Small intestine (tissue), 7 donors: ENCODE measurements at regions not wholly inside any gene's neighbourhood (a gene's known extent, or its start where the extent isn't known, plus 50 kb on each side); places are given as distances from the start of the nearest gene placed in this dataset.

Experiments used
- DNase-seq, 2 donors: peaks; one replicate each; pipeline versions ENCODE4 v3.0.0 to v3.0.0-alpha.2; 2013
- FAIRE-seq: peaks from 2 replicates; lab custom pipeline; 2012; peaks lifted over from hg19 to GRCh38; lab: Jason Lieb, UNC
- H3K27ac ChIP-seq, 3 donors: one replicate each; pipeline ENCODE4 v1.5.1; 2013; ENCODE audit warnings: low read length in 2 of 3, mild to moderate bottlenecking in 2 of 3, control low read depth in 1 of 3, inconsistent platforms in 1 of 3, low read depth in 1 of 3, moderate library complexity in 1 of 3
- H3K27me3 ChIP-seq, 3 donors: one replicate each; pipeline ENCODE4 v1.6.1; 2013; ENCODE audit warnings: low read length in 3 of 3, inconsistent platforms in 1 of 3; ENCODE audit not compliant: control insufficient read depth in 3 of 3, insufficient read depth in 3 of 3
- H3K36me3 ChIP-seq, 3 donors: one replicate each; pipeline ENCODE4 v1.6.1; 2013; ENCODE audit warnings: low read length in 3 of 3, inconsistent platforms in 1 of 3, low read depth in 1 of 3, mild to moderate bottlenecking in 1 of 3, moderate library complexity in 1 of 3; ENCODE audit not compliant: control insufficient read depth in 3 of 3, insufficient read depth in 2 of 3
- H3K4me1 ChIP-seq, 3 donors: one replicate each; pipeline ENCODE4 v1.6.1; 2013; ENCODE audit warnings: low read length in 2 of 3, inconsistent platforms in 1 of 3, low read depth in 1 of 3, mild to moderate bottlenecking in 1 of 3, moderate library complexity in 1 of 3; ENCODE audit not compliant: control insufficient read depth in 3 of 3, insufficient read depth in 2 of 3
- H3K4me3 ChIP-seq, 3 donors: one replicate each; pipeline ENCODE4 v1.5.1; 2013; ENCODE audit warnings: low read length in 3 of 3, control low read depth in 1 of 3, inconsistent platforms in 1 of 3, low read depth in 1 of 3, mild to moderate bottlenecking in 1 of 3, moderate library complexity in 1 of 3
- H3K9me3 ChIP-seq, 2 donors: one replicate each; pipeline ENCODE4 v1.6.1; 2013; ENCODE audit warnings: low read depth in 1 of 2, low read length in 1 of 2; ENCODE audit not compliant: control insufficient read depth in 2 of 2, insufficient read depth in 1 of 2
- WGBS, 3 donors: extraction: QIAGEN DNeasy Blood & Tissue Kit; methylation state at CpG; one replicate each; pipeline ENCODE4 v1.1.7; 2013; 5-methylcytosine and 5-hydroxymethylcytosine counted together
- donor health status: healthy with polysubstance abuse.
- donor health status: control.
- donor health status: control.
- donor health status: Bipolar disorder and iron deficiency.
- donor health status: healthy.

DNA sequence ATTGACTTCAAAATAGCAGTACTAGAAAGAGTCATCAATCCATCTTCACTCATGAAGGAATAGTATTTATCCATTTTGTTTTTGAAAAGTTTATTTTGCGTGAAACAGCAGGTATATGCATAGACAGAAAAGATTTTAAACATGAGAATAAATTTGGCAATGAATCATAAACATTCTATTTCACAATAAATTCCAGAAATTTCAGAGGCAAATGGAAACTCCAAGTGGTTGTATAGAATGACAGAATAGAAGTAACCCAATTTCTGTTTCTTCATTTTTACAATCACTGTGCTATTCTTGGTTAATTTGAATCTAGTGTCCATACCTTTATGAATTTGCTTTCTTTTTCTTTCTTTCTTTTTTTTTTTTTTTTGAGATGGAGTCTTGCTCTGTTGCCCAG, 173.0 kb upstream of the ECI2 start:
- H3K9me3 ChIP-seq = peaks cover 0 to 5% of the 10 kb centered on the region in 2 donors
- no peak overlapping the region for H3K27ac ChIP-seq
- H3K27me3 ChIP-seq = peaks cover 0 to 2% (median 0%) of the 10 kb centered on the region in 3 donors
- H3K4me1 ChIP-seq = no peaks in the 10 kb centered on the region
- DNase-seq = no peak
- no peak for FAIRE-seq
- 0 to 38% (median 3%) methylated on average over 1 of the region's 1 CpG for WGBS, 3 donors
- no peaks in the 10 kb centered on the region for H3K36me3 ChIP-seq
- no peak overlapping the region for H3K4me3 ChIP-seq

DNA sequence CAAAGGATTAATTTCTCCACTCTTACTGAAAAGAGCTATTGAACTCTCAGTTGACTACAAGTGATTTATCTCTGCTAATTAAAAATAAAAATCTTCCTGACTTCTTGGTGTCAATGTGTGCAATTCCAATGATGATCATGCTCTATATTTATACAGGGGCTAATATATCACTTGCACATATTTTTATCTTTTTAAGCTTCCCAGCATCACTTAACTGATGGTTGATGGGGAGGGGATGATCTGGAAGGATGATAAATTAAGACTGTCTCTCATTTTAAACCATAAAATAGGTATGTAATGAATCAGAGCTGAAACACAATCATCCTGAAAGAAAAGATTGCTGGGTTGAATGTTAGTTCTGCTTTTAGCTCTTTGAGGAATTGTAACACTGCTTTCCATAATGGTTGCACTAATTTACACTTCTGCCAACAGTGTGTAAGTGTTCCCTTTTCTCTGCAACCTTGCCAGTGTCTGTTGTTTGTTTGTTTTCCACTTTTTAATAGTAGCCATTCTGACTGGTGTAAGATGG, 169.6 kb upstream of the ECI2 start:
- H3K4me3 ChIP-seq = no peak overlapping the region
- H3K27ac ChIP-seq = no peak overlapping the region
- H3K36me3 ChIP-seq = no peaks in the 10 kb centered on the region
- DNase-seq (no peak), FAIRE-seq (no peak)
- no peaks in the 10 kb centered on the region for H3K9me3 ChIP-seq
- no peaks in the 10 kb centered on the region for H3K4me1 ChIP-seq
- peaks cover 0 to 2% (median 0%) of the 10 kb centered on the region in 3 donors for H3K27me3 ChIP-seq

DNA sequence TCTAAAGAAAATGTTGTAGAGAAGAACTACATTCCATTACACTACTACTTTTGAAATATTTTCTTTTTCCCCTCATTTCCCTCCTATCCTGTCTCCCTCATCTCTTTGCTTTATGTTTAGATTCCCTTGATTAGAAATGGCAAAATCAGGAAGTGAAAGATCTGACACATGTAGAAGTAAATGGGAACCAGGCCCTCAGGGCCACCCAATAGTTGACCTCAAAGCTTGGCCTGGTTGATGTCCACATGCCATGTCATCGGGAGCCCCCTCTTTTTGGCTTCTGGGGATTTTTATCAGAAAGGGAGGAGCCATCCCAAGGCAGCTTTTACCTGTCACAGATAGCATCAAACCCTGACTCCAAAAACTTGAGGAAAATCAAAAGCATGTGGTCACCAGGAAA, 168.3 kb upstream of the ECI2 start:
- Histone ChIP-seq H3K4me1 (no peaks in the 10 kb centered on the region), H3K27ac (no peak overlapping the region), H3K9me3 (no peaks in the 10 kb centered on the region), H3K27me3 (peaks cover 0 to 2% (median 0%) of the 10 kb centered on the region in 3 donors), H3K36me3 (no peaks in the 10 kb centered on the region), H3K4me3 (no peak overlapping the region)
- 76 to 79% (median 79%) methylated on average over 1 of the region's 1 CpG for WGBS, 3 donors
- no peak for DNase-seq
- no peak for FAIRE-seq

DNA sequence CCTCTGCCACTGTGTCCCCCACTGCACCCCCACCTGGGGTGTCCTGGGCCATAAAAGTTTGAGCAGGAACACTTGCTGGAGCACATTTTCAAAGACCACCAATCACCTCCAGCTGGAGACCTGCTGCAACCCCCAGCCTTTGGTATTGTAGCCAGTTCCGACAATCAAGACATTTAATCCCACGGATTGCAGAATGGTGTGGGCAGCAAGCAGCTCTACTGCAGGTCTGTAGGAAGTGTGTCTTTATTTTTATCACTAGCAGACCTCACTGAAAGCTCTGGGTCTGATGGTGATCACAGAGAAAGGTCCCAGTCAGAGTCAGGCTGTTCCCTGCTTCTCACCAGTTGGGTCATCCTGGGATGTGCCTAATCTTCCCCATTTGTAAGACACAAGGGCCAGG, 167.1 kb upstream of the ECI2 start:
- Histone ChIP-seq H3K27me3 (no peaks in the 10 kb centered on the region), H3K36me3 (no peaks in the 10 kb centered on the region), H3K4me3 (no peak overlapping the region), H3K27ac (no peak overlapping the region), H3K4me1 (no peaks in the 10 kb centered on the region), H3K9me3 (peaks cover 0 to 5% of the 10 kb centered on the region in 2 donors)
- FAIRE-seq (no peak), DNase-seq (no peak)
- WGBS, 3 donors = 89 to 94% (median 90%) methylated on average over 2 of the region's 2 CpGs

DNA sequence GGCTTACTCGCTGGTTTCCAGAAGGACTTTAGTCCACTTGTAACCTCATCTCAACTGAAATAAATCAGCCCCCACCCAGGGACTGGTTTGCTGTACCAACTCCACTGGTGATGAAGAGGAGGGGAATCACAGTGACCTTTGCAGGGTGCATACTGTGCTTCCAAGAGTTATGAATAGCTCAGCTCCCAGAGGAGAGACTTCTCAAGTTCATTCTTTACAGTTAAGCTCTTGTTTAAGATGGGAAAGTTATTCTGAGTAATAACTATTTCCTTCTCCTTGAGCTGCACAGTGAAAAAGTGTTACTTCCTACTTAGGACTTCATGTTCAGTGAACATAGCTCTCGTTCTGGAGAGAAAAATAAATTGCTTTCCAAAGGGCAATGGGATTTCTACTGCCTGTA, 166.5 kb upstream of the ECI2 start:
- DNase-seq (no peak), FAIRE-seq (no peak)
- H3K27ac ChIP-seq = no peak overlapping the region
- no peaks in the 10 kb centered on the region for H3K36me3 ChIP-seq
- no peaks in the 10 kb centered on the region for H3K4me1 ChIP-seq
- 32 to 53% (median 38%) methylated on average over 2 of the region's 2 CpGs for WGBS, 3 donors
- H3K9me3 ChIP-seq = peaks cover 0 to 12% of the 10 kb centered on the region in 2 donors
- H3K27me3 ChIP-seq = no peaks in the 10 kb centered on the region
- H3K4me3 ChIP-seq = no peak overlapping the region

DNA sequence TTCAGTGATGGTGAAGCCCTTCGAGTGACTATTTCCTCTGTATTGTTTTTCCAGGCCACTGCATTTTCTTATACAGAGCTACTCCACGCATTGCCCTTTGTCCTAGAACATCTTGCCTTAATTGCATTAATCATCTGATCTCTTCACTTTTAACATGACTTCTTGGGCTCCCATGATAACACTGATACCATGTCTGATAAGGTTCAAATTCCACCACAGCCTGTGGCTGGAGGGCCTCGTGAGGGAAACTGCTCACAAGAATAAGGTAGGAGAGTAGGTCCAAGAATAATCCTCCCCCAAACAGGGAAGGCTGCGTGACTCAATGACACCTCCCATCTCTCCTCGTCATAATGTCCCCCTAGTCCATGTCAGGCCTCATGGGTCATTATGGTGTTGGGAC, 165.5 kb upstream of the ECI2 start:
- H3K27ac ChIP-seq = no peak overlapping the region
- H3K4me3 ChIP-seq = no peak overlapping the region
- H3K36me3 ChIP-seq = no peaks in the 10 kb centered on the region
- no peaks in the 10 kb centered on the region for H3K4me1 ChIP-seq
- no peaks in the 10 kb centered on the region for H3K27me3 ChIP-seq
- DNase-seq (no peak), FAIRE-seq (no peak)
- H3K9me3 ChIP-seq = peaks cover 0 to 15% of the 10 kb centered on the region in 2 donors
- WGBS, 3 donors = 59 to 75% (median 65%) methylated on average over 5 of the region's 5 CpGs

DNA sequence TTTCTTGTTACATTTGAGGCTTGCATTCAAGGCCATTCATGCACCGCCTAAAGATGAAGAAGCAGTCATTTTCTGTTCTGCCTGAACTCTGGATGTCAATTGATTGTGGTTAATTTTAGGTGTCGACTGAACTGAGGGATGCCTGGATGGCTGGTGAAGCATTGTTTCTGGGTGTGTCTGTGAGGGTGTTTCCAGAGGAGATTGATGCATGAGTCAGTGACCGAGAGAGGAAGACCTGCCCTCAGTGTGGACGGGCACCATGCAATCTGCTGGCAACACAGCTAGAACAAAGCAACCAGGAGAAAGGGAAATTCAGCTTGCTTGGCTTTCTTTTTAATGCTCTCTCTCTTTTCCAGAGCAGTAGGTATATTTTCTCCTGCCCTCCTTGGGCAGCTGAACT, 164.1 kb upstream of the ECI2 start:
- Histone ChIP-seq H3K36me3 (no peaks in the 10 kb centered on the region), H3K4me3 (no peak overlapping the region), H3K4me1 (no peaks in the 10 kb centered on the region), H3K27ac (no peak overlapping the region), H3K27me3 (no peaks in the 10 kb centered on the region), H3K9me3 (peaks cover 0 to 15% of the 10 kb centered on the region in 2 donors)
- WGBS, 3 donors = 70 to 87% (median 84%) methylated on average over 4 of the region's 4 CpGs
- FAIRE-seq = no peak
- no peak for DNase-seq

DNA sequence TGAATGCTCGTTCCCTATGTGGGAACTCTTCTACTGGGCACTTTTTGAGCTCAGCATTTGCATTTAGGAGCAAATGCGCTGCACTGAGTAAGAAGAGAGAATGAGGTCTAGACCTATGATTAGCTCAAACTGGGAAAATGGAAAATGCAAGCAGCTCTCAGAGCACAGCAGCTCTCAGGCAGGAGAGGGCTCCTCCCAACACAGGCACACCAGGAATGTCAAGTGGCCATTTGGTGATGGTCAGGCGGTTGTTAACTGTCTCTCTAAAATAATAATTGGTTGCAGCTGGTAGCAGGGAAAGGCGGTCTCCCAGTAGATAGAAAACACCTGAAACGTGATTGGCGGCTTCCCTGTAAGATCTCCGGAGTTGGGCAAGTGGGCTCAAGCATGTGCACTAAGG, 162.0 kb upstream of the ECI2 start:
- DNase-seq = no peak
- Histone ChIP-seq H3K27me3 (peaks cover 0 to 2% (median 0%) of the 10 kb centered on the region in 3 donors), H3K36me3 (no peaks in the 10 kb centered on the region), H3K27ac (no peak overlapping the region), H3K4me1 (no peaks in the 10 kb centered on the region), H3K9me3 (peaks cover 0 to 15% of the 10 kb centered on the region in 2 donors), H3K4me3 (no peak overlapping the region)
- no peak for FAIRE-seq
- WGBS, 3 donors = 91 to 93% (median 91%) methylated on average over 7 of the region's 7 CpGs

DNA sequence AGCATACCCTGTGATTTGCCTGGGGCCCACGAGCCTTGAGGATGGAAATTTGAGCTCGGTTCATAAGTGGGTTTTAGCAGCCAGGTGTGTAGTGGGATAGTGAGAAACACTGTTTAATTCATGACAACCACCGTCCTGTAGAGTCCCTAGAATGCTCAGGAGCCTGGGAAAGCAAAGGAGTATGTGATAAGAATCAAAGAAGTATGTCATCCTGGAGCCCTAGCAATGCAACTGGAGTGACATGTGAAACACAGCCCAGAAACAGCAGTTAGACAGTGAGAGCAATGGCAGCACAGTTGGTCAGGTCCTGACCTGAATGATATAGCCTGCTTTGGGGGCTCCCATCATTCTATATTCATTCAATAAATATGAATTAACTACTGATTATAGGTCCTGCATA, 161.2 kb upstream of the ECI2 start:
- 62 to 80% (median 79%) methylated on average over 3 of the region's 3 CpGs for WGBS, 3 donors
- H3K4me1 ChIP-seq = no peaks in the 10 kb centered on the region
- no peak for DNase-seq
- H3K27ac ChIP-seq = no peak overlapping the region
- no peaks in the 10 kb centered on the region for H3K36me3 ChIP-seq
- peaks cover 0 to 2% (median 0%) of the 10 kb centered on the region in 3 donors for H3K27me3 ChIP-seq
- FAIRE-seq = no peak
- no peak overlapping the region for H3K4me3 ChIP-seq
- H3K9me3 ChIP-seq = peaks cover 0 to 15% of the 10 kb centered on the region in 2 donors
